Activated T-helper 1 cell treated with anti-CD3 and anti-CD28 coated beads, Interleukin-12 subunit alpha, Interleukin-12 subunit beta, Interleukin-2, Interleukin-4 antibody, amounts not matched to agents 30 ng/mL and 10 ng/mL and 1 ng/mL, durations not matched to agents 14 hours and 24 hours and 36 hours (primary cell): ENCODE measurements at regions not wholly inside any gene's neighbourhood (a gene's known extent, or its start where the extent isn't known, plus 50 kb on each side); places are given as distances from the start of the nearest gene placed in this dataset.

Experiments
- DNase-seq: peaks from one replicate; pipeline ENCODE4 v3.0.0; 2021; ENCODE audit warnings: low spot score
- H3K27ac Mint-ChIP-seq: one replicate; pipeline ENCODE4 v1.8.0; 2021; ENCODE audit warnings: mild to moderate bottlenecking, mixed read lengths
- H3K27me3 Mint-ChIP-seq: one replicate; pipeline ENCODE4 v1.8.0; 2022; ENCODE audit warnings: mild to moderate bottlenecking, moderate library complexity, mixed read lengths; ENCODE audit not compliant: insufficient read depth
- H3K36me3 Mint-ChIP-seq: one replicate; pipeline ENCODE4 v1.8.0; 2021; ENCODE audit warnings: low read depth, mixed read lengths
- H3K4me1 Mint-ChIP-seq: one replicate; pipeline ENCODE4 v1.8.0; 2021; ENCODE audit warnings: low read depth, mixed read lengths
- H3K4me3 Mint-ChIP-seq: one replicate; pipeline ENCODE4 v1.8.0; 2021; ENCODE audit warnings: mild to moderate bottlenecking, moderate library complexity, mixed read lengths
- H3K9me3 Mint-ChIP-seq: one replicate; pipeline ENCODE4 v1.8.0; 2021; ENCODE audit warnings: mixed read lengths
- intact Hi-C: fragments of 100-400 bp; cut with micrococcal nuclease; formaldehyde crosslinking; loops from one replicate; pipeline ENCODE4 v1.15.1; 2024

DNA sequence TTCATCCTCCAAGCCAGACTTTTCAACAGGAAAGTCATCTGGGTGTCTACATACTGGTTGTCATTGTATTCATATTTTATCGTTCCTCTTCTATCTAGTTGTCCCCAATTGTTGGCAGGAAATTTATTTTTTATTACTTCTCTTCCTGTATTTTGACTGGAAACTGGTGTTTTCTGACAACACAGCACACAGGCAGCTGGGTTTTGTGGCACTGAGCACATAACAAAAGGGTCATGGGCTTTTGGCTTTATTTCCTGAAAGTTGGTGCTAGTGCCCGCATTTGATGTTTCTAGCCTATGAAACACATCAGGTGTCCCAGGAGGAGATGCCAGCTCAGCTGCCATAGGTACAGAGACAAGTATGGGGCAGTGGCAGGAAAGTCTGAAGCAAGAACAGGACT is 126.4 kb downstream of the TMEM17 start:
- DNase-seq = no peak
- Mint-ChIP-seq H3K9me3 (peaks cover 3% of the 10 kb centered on the region), H3K27me3 (peaks cover 7% of the 10 kb centered on the region), H3K36me3 (no peaks in the 10 kb centered on the region), H3K4me1 (no peaks in the 10 kb centered on the region), H3K27ac (no peak overlapping the region), H3K4me3 (no peak overlapping the region)
- intact Hi-C loops = no loop called here

DNA sequence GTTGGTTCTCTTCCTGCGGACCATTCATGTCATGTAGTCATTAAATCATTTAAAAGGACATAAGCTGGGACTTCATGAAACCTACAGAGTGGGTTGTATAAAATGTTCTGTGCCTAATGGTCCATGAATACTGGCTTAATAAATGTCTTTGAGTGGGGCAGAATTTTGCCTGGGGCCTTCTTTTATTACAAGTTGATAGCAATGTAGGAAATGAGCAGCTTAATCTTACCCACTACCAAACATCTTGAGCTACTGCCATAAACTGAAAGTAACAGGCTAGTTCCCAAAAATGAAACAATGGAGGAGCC is 130.9 kb downstream of the TMEM17 start:
- Mint-ChIP-seq H3K4me3 (no peak overlapping the region), H3K9me3 (peaks cover 14% of the 10 kb centered on the region), H3K36me3 (no peaks in the 10 kb centered on the region), H3K4me1 (no peaks in the 10 kb centered on the region), H3K27ac (no peak overlapping the region), H3K27me3 (peaks cover 5% of the 10 kb centered on the region)
- intact Hi-C loops = no loop called here
- DNase-seq = no peak

DNA sequence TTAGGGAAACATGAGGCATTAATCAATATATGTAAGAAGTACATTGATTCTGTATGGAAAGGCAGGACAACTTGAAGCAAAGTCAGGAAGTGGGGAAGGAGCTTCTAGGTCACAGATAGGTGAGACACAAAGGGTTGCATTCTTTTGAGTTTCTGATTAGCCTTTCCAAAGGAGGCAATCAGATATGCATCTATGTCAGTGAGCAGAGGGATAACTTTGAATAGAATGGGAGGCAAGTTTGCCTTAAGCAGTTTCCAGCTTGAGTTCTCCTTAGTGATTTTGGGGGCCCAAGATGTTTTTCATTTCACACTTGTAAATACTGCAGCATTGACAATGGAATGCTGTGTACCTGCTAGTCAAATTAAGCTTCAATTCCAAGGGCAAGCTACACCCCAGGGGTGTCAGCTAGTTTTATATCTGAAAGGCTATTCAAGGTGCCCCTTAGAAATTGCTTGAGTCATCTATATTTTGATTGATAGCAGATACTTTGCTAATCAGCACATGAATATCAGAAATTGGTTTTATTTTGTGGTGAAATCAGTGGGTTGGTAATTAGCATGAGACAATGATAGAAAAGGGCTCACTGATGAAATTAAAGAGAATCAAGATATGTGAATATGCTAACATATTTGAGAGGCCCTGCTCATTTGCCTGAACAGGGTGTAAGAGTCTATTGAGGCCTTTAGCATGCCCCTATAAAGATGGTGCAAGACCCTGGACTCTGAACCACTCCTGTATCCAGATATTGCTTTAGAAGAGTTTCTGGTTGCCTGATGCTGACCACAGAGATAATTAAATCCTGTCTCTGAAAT is 131.5 kb downstream of the TMEM17 start:
- Mint-ChIP-seq H3K9me3 (peaks cover 14% of the 10 kb centered on the region), H3K4me3 (no peak overlapping the region), H3K27ac (no peak overlapping the region), H3K27me3 (peaks cover 3% of the 10 kb centered on the region), H3K4me1 (no peaks in the 10 kb centered on the region), H3K36me3 (no peaks in the 10 kb centered on the region)
- intact Hi-C loops = no loop called here
- no peak for DNase-seq

DNA sequence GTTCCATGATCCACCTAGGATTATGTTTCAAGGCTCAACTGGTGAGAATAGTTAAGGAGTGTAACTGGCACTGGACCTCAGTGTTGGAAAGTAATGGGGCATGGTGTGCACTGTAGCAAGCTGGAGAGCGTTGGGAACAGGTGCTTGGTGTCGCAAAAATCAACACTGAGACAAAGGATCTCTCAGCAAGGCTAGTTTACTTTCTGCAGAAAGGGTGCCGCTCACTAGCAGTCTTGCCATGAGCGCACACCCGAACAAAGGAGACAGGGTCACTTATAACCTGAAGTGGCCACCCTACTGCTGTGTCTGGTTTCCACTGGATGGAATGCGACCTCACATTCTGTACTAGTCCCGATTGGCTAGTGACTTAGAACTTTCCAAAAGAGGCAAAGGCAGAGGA is 133.2 kb downstream of the TMEM17 start:
- Mint-ChIP-seq H3K4me3 (no peak overlapping the region), H3K4me1 (no peaks in the 10 kb centered on the region), H3K27me3 (peaks cover 3% of the 10 kb centered on the region), H3K9me3 (peaks cover 14% of the 10 kb centered on the region), H3K36me3 (no peaks in the 10 kb centered on the region), H3K27ac (no peak overlapping the region)
- intact Hi-C loops = no loop called here
- DNase-seq = no peak

GRCh38 chr2:62370321-62371250 is 135.4 kb downstream of the TMEM17 start:
- Mint-ChIP-seq H3K4me3 (no peak overlapping the region), H3K27me3 (no peaks in the 10 kb centered on the region)

GRCh38 chr2:62369541-62370202 is 136.3 kb downstream of the TMEM17 start:
- no peaks in the 10 kb centered on the region for H3K27me3 Mint-ChIP-seq
- no peak for DNase-seq
- intact Hi-C loops = no loop called here
- no peaks in the 10 kb centered on the region for H3K36me3 Mint-ChIP-seq
- no peaks in the 10 kb centered on the region for H3K4me1 Mint-ChIP-seq
- no peak overlapping the region for H3K4me3 Mint-ChIP-seq
- H3K9me3 Mint-ChIP-seq = peaks cover 14% of the 10 kb centered on the region
- no peak overlapping the region for H3K27ac Mint-ChIP-seq

More at GRCh38 chr2:62370321-62371250, 135.4 kb downstream of the TMEM17 start:
- Mint-ChIP-seq H3K27ac (no peak overlapping the region), H3K36me3 (no peaks in the 10 kb centered on the region), H3K9me3 (peaks cover 14% of the 10 kb centered on the region), H3K4me1 (no peaks in the 10 kb centered on the region)
- DNase-seq = no peak
- intact Hi-C loops = no loop called here

DNA sequence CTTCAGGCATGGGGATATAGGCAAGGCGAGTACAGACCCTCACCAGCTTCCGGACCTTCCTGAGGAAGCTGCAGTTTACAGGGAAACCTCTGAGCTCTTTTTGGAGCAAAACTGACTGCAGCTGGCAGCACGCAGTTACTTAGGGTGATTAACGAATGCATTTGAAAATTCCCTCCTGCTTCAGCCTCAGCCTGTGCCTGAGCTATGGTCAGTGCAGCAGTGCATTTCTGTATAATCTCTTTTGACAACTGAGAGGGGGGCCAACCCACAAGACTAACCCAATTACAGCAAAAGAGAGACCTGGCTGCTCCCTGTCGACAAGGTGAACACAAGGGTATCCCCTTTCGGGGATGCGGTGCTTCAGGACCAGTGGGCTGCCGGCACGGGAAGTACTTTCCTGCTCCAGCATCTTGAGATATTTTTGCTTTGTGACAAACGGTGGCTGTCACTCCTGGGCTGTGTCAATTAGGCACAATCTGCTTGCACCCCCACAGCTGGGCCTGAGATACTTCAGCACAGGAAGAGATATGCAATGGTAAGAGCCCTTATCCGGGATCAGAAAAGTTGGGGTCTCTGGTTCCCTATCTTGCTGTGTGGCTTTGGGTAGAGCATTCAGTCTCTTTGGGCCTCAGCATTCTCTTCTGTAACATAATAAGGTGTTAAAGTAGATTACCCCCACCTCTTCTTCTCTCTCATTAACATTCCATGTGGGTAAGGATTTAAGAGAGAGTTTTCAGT is 141.0 kb downstream of the TMEM17 start:
- no peaks in the 10 kb centered on the region for H3K4me1 Mint-ChIP-seq
- no peak for DNase-seq
- H3K9me3 Mint-ChIP-seq = no peaks in the 10 kb centered on the region
- H3K27ac Mint-ChIP-seq = no peak overlapping the region
- H3K36me3 Mint-ChIP-seq = no peaks in the 10 kb centered on the region
- no peaks in the 10 kb centered on the region for H3K27me3 Mint-ChIP-seq
- no peak overlapping the region for H3K4me3 Mint-ChIP-seq
- intact Hi-C loops = no loop called here

DNA sequence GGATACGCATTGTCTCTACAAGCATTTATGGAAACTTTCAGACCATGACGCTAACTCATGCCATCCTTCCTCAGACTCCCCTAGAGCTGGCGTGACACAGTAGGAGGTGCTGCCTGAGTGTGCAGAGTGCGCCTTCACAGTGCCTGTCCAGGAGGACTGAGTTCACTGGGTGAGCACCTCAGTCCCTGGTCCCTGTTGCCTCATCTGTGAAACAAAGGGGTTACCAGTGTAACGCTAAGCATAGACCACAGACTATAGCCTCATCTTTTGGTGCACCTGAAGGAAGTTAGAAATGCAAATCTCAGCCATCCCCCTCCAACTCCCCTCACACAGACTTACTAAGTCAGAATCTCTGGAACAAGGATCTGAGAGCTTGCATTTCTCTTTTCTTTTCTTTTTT is 142.8 kb downstream of the TMEM17 start:
- Mint-ChIP-seq H3K27ac (no peak overlapping the region), H3K4me3 (no peak overlapping the region), H3K27me3 (no peaks in the 10 kb centered on the region), H3K9me3 (no peaks in the 10 kb centered on the region), H3K36me3 (no peaks in the 10 kb centered on the region), H3K4me1 (no peaks in the 10 kb centered on the region)
- no peak for DNase-seq
- intact Hi-C loops = no loop called here

- DNase-seq = no peak
- Mint-ChIP-seq H3K36me3 (no peaks in the 10 kb centered on the region), H3K4me3 (no peak overlapping the region), H3K4me1 (no peaks in the 10 kb centered on the region), H3K9me3 (no peaks in the 10 kb centered on the region), H3K27ac (no peak overlapping the region), H3K27me3 (no peaks in the 10 kb centered on the region)
- intact Hi-C loops = no loop called here
These were observed 143.4 kb downstream of the TMEM17 start for GRCh38 chr2:62362561-62362960.

GRCh38 chr2:62361964-62362363 is 144.0 kb downstream of the TMEM17 start:
- no peak for DNase-seq
- Mint-ChIP-seq H3K4me3 (no peak overlapping the region), H3K27ac (no peak overlapping the region), H3K36me3 (no peaks in the 10 kb centered on the region), H3K9me3 (no peaks in the 10 kb centered on the region), H3K27me3 (no peaks in the 10 kb centered on the region), H3K4me1 (no peaks in the 10 kb centered on the region)
- intact Hi-C loops = no loop called here

DNA sequence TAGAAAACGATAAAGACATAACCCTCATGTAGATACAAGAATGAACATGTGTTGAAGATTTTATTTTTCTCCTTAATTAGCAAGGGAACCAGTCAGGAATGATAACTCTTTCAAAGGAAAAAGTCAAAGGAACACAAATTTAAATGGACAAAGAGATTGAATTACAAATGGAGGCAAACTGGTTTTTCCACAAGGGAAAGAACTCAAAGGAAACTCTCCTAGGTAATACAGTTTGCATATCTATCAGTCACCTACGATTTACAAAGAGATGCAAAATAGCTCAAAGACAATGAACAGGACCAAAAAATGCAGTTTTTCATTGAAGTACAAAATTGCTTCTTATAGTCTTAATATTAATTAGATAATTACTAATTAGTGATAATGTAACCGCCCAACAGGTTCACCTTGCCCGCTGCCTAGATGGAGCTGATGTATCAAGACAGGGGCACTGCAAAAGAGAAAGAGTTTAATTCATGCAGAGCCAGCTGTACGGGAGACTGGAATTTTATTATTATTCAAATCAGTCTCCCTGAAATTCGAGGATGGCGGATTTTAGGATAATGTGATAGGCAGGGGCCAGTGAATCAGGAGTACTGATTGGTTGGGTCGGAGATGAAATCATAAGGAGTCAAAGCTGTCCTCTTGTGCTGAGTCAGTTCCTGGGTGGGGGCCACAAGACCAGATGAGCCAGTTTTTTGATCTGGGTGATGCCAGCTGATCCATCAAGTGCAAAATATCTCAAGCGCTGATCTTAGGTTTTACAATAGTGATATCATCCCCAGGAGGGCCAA is 151.0 kb downstream of the TMEM17 start:
- no peak overlapping the region for H3K27ac Mint-ChIP-seq
- H3K9me3 Mint-ChIP-seq = no peaks in the 10 kb centered on the region
- H3K27me3 Mint-ChIP-seq = peaks cover 2% of the 10 kb centered on the region
- no peaks in the 10 kb centered on the region for H3K36me3 Mint-ChIP-seq
- intact Hi-C loops = no loop called here
- no peaks in the 10 kb centered on the region for H3K4me1 Mint-ChIP-seq
- H3K4me3 Mint-ChIP-seq = no peak overlapping the region
- DNase-seq = no peak

DNA sequence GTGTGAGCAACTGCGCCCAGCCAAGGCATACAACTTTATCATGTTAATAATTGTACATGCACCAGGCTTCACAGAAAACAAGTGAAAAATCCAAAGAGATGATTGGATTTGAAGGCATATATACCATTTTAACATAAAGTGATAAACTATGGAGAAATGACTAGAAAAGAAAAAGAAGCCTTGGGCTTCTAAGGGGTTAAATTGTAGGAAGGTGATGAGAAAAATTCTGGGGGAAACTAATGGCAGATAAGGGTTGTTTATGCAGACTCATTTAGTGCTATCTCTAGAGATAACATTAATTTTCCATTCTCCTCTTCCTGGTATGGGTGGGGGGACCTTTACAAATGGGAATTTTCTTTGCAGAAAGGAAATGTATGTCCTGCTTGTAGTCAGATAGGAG is 154.0 kb downstream of the TMEM17 start:
- intact Hi-C loops = no loop called here
- no peaks in the 10 kb centered on the region for H3K9me3 Mint-ChIP-seq
- no peaks in the 10 kb centered on the region for H3K36me3 Mint-ChIP-seq
- no peak for DNase-seq
- H3K4me3 Mint-ChIP-seq = no peak overlapping the region
- peaks cover 2% of the 10 kb centered on the region for H3K27me3 Mint-ChIP-seq
- no peak overlapping the region for H3K27ac Mint-ChIP-seq
- H3K4me1 Mint-ChIP-seq = no peaks in the 10 kb centered on the region
